Activated CD8-positive, alpha-beta T cell treated with anti-CD3 and anti-CD28 coated beads for 36 hours (primary cell): ENCODE measurements at regions not wholly inside any gene's neighbourhood (a gene's known extent, or its start where the extent isn't known, plus 50 kb on each side); places are given as distances from the start of the nearest gene placed in this dataset.

ENCODE experiments used
- ATAC-seq: fragments of 200-7000 bp; cut with Tn5 transposase; one replicate; pipeline ENCODE4 v1.10.0; 2021; ENCODE audit warnings: mild to moderate bottlenecking, moderate library complexity
- CTCF ChIA-PET: fragments of 350-600 bp; sonication (Branson Sonifier 250); formaldehyde crosslinking; loops from one replicate; lab custom pipeline; 2021; ENCODE audit warnings: antibody characterized with exemption; lab: Charles Lee
- POLR2A ChIA-PET: fragments of 350-600 bp; sonication (Branson Sonifier 250); formaldehyde crosslinking; loops from one replicate; lab custom pipeline; 2021; ENCODE audit warnings: antibody characterized with exemption; lab: Charles Lee
- DNase-seq: peaks from one replicate; pipeline ENCODE4 v3.0.0-alpha.2; 2020
- H3K27ac Mint-ChIP-seq: one replicate; pipeline ENCODE4 v1.8.0; 2021; ENCODE audit warnings: mild to moderate bottlenecking, mixed read lengths
- H3K27me3 Mint-ChIP-seq: one replicate; pipeline ENCODE4 v1.8.0; 2021; ENCODE audit warnings: mixed read lengths
- H3K36me3 Mint-ChIP-seq: one replicate; pipeline ENCODE4 v1.8.0; 2021; ENCODE audit warnings: low read depth, mixed read lengths
- H3K4me1 Mint-ChIP-seq: one replicate; pipeline ENCODE4 v1.8.0; 2021; ENCODE audit warnings: low read depth, mixed read lengths
- H3K4me3 Mint-ChIP-seq: one replicate; pipeline ENCODE4 v1.8.0; 2021; ENCODE audit warnings: mild to moderate bottlenecking, moderate library complexity, mixed read lengths
- H3K9me3 Mint-ChIP-seq: one replicate; pipeline ENCODE4 v1.8.0; 2021; ENCODE audit warnings: mixed read lengths
- CTCF ChIP-seq: fragments of 200-600 bp; IDR thresholded peaks from one replicate; pipeline ENCODE4 v1.8.0; 2022; ENCODE audit warnings: antibody characterized with exemption, mild to moderate bottlenecking
- intact Hi-C: fragments of 100-400 bp; cut with micrococcal nuclease; formaldehyde crosslinking; loops from one replicate; pipeline ENCODE4 v1.10.0; 2022

- H3K9me3 Mint-ChIP-seq: no peaks in the 10 kb centered on the region
- DNase-seq (no peak), ATAC-seq (no peak)
- no peaks in the 10 kb centered on the region for H3K27me3 Mint-ChIP-seq
- H3K36me3 Mint-ChIP-seq: no peaks in the 10 kb centered on the region
- no peak overlapping the region for H3K27ac Mint-ChIP-seq
- CTCF ChIA-PET: no interaction called here
- intact Hi-C loops: no loop called here
- no peak overlapping the region for H3K4me3 Mint-ChIP-seq
- no peak for TF ChIP-seq CTCF
- POLR2A ChIA-PET: no interaction called here
- no peaks in the 10 kb centered on the region for H3K4me1 Mint-ChIP-seq
These were observed 51.3 kb upstream of the CADPS start for GRCh38 chr3:62926494-62926893.

DNA sequence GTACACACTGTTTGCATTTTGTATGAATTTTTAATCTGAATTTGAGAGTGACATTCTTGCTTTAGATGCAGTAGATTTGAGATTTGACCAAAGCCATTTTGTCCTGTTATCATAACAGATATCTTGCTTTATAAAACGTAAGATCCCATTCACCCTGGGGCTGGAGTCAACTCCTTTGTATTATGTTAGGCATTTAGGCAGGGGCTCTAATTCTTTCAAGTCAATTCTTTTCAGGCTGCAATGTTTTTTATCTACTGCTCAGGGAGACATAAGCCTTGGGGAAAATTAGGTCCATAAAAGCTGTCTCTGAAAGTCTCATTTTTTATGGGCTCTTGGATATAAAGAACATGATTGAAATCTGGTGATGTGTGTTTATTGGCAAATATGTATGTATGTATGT is 53.0 kb upstream of the CADPS start:
- DNase-seq (no peak), ATAC-seq (no peak)
- POLR2A ChIA-PET: no interaction called here
- Mint-ChIP-seq H3K4me1 (no peaks in the 10 kb centered on the region), H3K9me3 (no peaks in the 10 kb centered on the region), H3K27me3 (no peaks in the 10 kb centered on the region), H3K36me3 (no peaks in the 10 kb centered on the region), H3K4me3 (no peak overlapping the region), H3K27ac (no peak overlapping the region)
- intact Hi-C loops: no loop called here
- CTCF ChIA-PET: no interaction called here
- TF ChIP-seq CTCF: no peak

GRCh38 chr3:62929771-62930170 is 54.6 kb upstream of the CADPS start:
- Mint-ChIP-seq H3K27ac (no peak overlapping the region), H3K9me3 (no peaks in the 10 kb centered on the region), H3K36me3 (no peaks in the 10 kb centered on the region), H3K4me1 (no peaks in the 10 kb centered on the region), H3K27me3 (no peaks in the 10 kb centered on the region), H3K4me3 (no peak overlapping the region)
- TF ChIP-seq CTCF: no peak
- ChIA-PET POLR2A (no interaction called here), CTCF (no interaction called here)
- ATAC-seq (no peak), DNase-seq (no peak)
- intact Hi-C loops: no loop called here

DNA sequence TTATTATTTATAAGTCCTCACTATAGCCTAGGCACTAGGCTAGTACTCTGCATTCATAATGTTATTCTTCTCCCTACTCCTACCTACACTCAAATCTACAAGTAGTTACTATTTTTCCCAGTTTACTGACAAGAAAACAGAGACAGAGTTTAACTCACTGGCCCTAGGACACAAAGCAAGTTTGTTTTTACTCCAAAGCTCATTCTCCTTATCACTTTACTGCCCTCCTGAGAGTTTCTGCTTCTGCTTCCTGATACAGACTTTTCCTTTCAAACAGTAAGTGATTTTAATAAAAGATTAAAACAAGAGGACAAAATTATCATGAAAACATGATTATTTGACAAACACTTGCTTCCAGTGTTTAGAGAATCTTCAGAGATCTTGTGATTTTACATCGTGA is 60.6 kb upstream of the CADPS start:
- CTCF ChIA-PET: no interaction called here
- POLR2A ChIA-PET: interaction anchor here (0.8 kb wide), 1 partner anchor 24 kb away, joined by 3 read pairs; no protein-coding TSS in a partner anchor
- intact Hi-C loops: no loop called here
- H3K4me3 Mint-ChIP-seq: no peak overlapping the region
- no peak overlapping the region for H3K27ac Mint-ChIP-seq
- H3K4me1 Mint-ChIP-seq: no peaks in the 10 kb centered on the region
- no peak for TF ChIP-seq CTCF
- no peaks in the 10 kb centered on the region for H3K36me3 Mint-ChIP-seq
- H3K27me3 Mint-ChIP-seq: no peaks in the 10 kb centered on the region
- ATAC-seq (no peak), DNase-seq (no peak)
- H3K9me3 Mint-ChIP-seq: peaks cover 4% of the 10 kb centered on the region

DNA sequence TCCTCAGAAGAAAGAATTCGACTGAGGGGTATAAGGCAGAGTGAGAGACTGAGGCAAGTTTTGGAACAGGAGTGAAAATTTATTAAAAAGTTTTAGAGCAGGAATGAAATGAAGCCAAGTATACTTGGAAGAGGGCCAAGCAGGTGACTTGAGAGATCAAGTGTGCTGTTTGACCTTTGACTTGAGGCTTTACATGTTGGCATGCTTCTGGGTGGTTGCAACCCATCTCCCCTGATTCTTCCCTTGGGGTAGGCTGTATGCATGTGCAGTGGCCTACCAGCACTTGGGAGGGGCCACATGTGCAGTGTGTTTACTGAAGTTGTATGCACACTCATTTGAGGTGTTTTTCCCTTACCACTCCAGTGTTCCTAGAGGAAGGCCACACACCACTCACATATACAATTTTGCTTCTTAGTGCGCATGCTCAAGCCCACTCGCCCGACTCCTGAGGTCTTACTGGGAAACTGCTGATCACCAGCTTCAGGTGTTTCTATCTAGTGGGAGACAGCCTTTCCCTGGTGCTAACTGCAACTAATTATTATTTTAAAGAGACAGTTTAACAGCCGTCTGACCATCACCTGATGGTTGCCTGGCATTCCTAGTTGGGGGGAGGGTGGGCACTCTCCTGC is 61.5 kb upstream of the CADPS start:
- ATAC-seq (no peak), DNase-seq (no peak)
- ChIA-PET POLR2A (no interaction called here), CTCF (no interaction called here)
- Mint-ChIP-seq H3K9me3 (peaks cover 4% of the 10 kb centered on the region), H3K36me3 (no peaks in the 10 kb centered on the region), H3K27me3 (no peaks in the 10 kb centered on the region), H3K27ac (no peak overlapping the region), H3K4me1 (no peaks in the 10 kb centered on the region), H3K4me3 (no peak overlapping the region)
- TF ChIP-seq CTCF: no peak
- intact Hi-C loops: no loop called here
